ENCODE measurements at regions not wholly inside any gene's neighbourhood (a gene's known extent, or its start where the extent isn't known, plus 50 kb on each side); places are given as distances from the start of the nearest gene placed in this dataset.

DNA sequence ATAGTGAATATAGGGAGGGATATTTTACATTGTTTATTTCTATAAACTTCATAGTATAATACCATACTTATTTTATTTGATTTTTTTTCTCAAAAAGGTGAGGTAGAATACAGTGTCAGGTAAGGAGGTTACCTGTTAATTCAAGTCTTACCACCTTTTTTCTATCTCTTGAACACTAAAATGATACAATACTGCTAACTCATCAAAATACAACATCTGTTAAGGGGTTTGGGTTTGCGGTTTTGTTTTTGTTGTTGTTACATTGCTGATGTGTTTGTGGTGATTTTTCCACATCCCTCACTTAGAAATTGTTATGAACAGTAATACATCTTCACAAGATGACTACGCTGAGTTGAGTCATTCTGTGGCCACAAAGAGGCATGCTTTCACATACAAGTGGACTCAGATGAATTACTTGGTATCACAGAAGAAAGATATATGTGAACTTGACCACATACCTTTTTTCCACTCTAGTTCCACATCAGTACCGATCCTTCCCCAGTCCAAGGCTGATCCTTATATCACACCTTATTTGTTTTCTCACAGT is 139.4 kb upstream of the ID4 start:
- Histone ChIP-seq H3K14ac (replicated peaks; ENCODE audit: low read depth, low read length) (no peak overlapping the region), H3K18ac (ENCODE audit: low read depth, low read length) (no peak overlapping the region), H2AFZ (replicated peaks; ENCODE audit: low read length, poor library complexity) (no peak overlapping the region), H3K4me3 (ENCODE audit: insufficient read depth, low read depth, low read length) (no peak overlapping the region), H3K9me3 (ENCODE audit: control insufficient read depth, insufficient read depth, low read length) (no peaks in the 10 kb centered on the region), H2BK120ac (ENCODE audit: low read depth, low read length) (no peak overlapping the region), H3K9me1 (ENCODE audit: insufficient read depth, low read length) (no peaks in the 10 kb centered on the region), H3K27ac (ENCODE audit: insufficient read depth, low read length) (no peak overlapping the region), H2BK15ac (ENCODE audit: low read depth, low read length) (no peak overlapping the region), H2AK9ac (replicated peaks; ENCODE audit: low read depth, low read length, poor library complexity) (no peak overlapping the region), H3K56ac (ENCODE audit: extremely low read depth, insufficient read depth, low read length) (no peak overlapping the region), H3K4ac (ENCODE audit: low read depth, low read length) (no peak overlapping the region), H4K8ac (ENCODE audit: low read depth in 2 of 2, low read length in 2 of 2) (no peak overlapping the region), H3K4me2 (ENCODE audit: low read depth, low read length) (no peak overlapping the region; the same call in 1 of the 2 replicates), H3K27me3 (ENCODE audit: control insufficient read depth, insufficient read depth, low read length) (peaks cover 11% of the 10 kb centered on the region), H3K23ac (ENCODE audit: low read depth, low read length) (no peak overlapping the region), H3K79me1 (ENCODE audit: low read depth in 1 of 2, low read length in 2 of 2) (no peaks in the 10 kb centered on the region), H2BK20ac (ENCODE audit: low read depth, low read length) (no peak overlapping the region), H3K4me1 (ENCODE audit: control insufficient read depth, insufficient read depth, low read length) (no peaks in the 10 kb centered on the region; the same call in 1 of the 2 replicates), H2BK5ac (ENCODE audit: low read depth, low read length, poor library complexity, severe bottlenecking) (no peak overlapping the region), H4K5ac (ENCODE audit: low read depth, low read length) (no peak overlapping the region), H3K9ac (ENCODE audit: low read depth, low read length) (no peak overlapping the region), H4K20me1 (ENCODE audit: insufficient read depth, low read length) (no peaks in the 10 kb centered on the region), H2AK5ac (ENCODE audit: low read depth, low read length) (no peak overlapping the region), H4K91ac (ENCODE audit: insufficient read depth, low read depth, low read length) (no peak overlapping the region), H3K36me3 (ENCODE audit: control insufficient read depth, insufficient read depth, low read length) (no peaks in the 10 kb centered on the region)
- POLR2A ChIA-PET (ENCODE audit: unreplicated experiment) = no interaction called here
- no TSS peak for BruUV-seq (replicated peaks)
- intact Hi-C loops (cut with micrococcal nuclease) (no loop called here), dilution Hi-C loops (cut with HindIII; ENCODE audit: low sequenced_read_pairs, unreplicated experiment) (no loop called here), in situ Hi-C loops (cut with MboI; ENCODE audit: low sequenced_read_pairs) (no loop called here)
- CTCF ChIA-PET = no interaction called here
- TF ChIP-seq RAD21 (IDR thresholded peaks at IDR 0.05; ENCODE audit: low read length) (no peak), RCOR1 (IDR thresholded peaks at IDR 0.05; ENCODE audit: insufficient replicate concordance, low read length) (no peak), MXI1 (IDR thresholded peaks at IDR 0.05; ENCODE audit: borderline replicate concordance, low read depth, low read length) (no peak), POLR2A (IDR thresholded peaks at IDR 0.05; ENCODE audit: low read depth, low read length) (no peak), FOS (IDR thresholded peaks at IDR 0.05; ENCODE audit: low read depth, low read length) (peak; percentile 45; the same call in 1 of the 2 replicates), NFE2L2 (IDR thresholded peaks at IDR 0.05; ENCODE audit: low read depth, low read length) (no peak), MAFK (IDR thresholded peaks at IDR 0.05; ENCODE audit: low read depth, low read length) (peak; percentile 97), CEBPB (IDR thresholded peaks at IDR 0.05; ENCODE audit: low read depth, low read length) (0 out of 2 replicates have a peak, but pooled peaks have one; percentile 27), SMC3 (IDR thresholded peaks at IDR 0.05; ENCODE audit: low read depth, low read length) (no peak), MAZ (IDR thresholded peaks at IDR 0.05; ENCODE audit: borderline replicate concordance, low read depth, low read length) (no peak), RFX5 (IDR thresholded peaks at IDR 0.05; ENCODE audit: low read depth, low read length) (no peak), BHLHE40 (IDR thresholded peaks at IDR 0.05; ENCODE audit: low read depth, low read length) (peak; percentile 27; the same call in 1 of the 2 replicates), CHD1 (IDR thresholded peaks at IDR 0.05; ENCODE audit: low read depth, low read length) (no peak)
- TF ChIP-seq, protein P1, sequence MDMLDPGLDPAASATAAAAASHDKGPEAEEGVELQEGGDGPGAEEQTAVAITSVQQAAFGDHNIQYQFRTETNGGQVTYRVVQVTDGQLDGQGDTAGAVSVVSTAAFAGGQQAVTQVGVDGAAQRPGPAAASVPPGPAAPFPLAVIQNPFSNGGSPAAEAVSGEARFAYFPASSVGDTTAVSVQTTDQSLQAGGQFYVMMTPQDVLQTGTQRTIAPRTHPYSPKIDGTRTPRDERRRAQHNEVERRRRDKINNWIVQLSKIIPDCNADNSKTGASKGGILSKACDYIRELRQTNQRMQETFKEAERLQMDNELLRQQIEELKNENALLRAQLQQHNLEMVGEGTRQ (IDR thresholded peaks at IDR 0.05; ENCODE audit: low read depth, low read length) = no peak
- TF ChIP-seq, protein P2, sequence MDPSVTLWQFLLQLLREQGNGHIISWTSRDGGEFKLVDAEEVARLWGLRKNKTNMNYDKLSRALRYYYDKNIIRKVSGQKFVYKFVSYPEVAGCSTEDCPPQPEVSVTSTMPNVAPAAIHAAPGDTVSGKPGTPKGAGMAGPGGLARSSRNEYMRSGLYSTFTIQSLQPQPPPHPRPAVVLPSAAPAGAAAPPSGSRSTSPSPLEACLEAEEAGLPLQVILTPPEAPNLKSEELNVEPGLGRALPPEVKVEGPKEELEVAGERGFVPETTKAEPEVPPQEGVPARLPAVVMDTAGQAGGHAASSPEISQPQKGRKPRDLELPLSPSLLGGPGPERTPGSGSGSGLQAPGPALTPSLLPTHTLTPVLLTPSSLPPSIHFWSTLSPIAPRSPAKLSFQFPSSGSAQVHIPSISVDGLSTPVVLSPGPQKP (IDR thresholded peaks at IDR 0.05; ENCODE audit: borderline replicate concordance, low read depth, low read length) = no peak
- TF ChIP-seq, protein P3, sequence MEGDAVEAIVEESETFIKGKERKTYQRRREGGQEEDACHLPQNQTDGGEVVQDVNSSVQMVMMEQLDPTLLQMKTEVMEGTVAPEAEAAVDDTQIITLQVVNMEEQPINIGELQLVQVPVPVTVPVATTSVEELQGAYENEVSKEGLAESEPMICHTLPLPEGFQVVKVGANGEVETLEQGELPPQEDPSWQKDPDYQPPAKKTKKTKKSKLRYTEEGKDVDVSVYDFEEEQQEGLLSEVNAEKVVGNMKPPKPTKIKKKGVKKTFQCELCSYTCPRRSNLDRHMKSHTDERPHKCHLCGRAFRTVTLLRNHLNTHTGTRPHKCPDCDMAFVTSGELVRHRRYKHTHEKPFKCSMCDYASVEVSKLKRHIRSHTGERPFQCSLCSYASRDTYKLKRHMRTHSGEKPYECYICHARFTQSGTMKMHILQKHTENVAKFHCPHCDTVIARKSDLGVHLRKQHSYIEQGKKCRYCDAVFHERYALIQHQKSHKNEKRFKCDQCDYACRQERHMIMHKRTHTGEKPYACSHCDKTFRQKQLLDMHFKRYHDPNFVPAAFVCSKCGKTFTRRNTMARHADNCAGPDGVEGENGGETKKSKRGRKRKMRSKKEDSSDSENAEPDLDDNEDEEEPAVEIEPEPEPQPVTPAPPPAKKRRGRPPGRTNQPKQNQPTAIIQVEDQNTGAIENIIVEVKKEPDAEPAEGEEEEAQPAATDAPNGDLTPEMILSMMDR (conservative IDR thresholded peaks at IDR 0.05; ENCODE audit: low read depth, low read length) = no peak
- ATAC-seq (ENCODE audit: low read depth) (peak; percentile 63; the same call in 1 of the 2 replicates), DNase-seq (peak; percentile 81)
- 40% methylated on average over 1 of the region's 3 CpGs; no CpG with 5 or more reads in 1 of the 2 experiments for WGBS, 2 experiments (ENCODE audit: extremely low coverage in 2 of 2, insufficient read length in 1 of 2)

All from IMR-90 (cell line).